WTC11 (cell line): ENCODE measurements at regions not wholly inside any gene's neighbourhood (a gene's known extent, or its start where the extent isn't known, plus 50 kb on each side); places are given as distances from the start of the nearest gene placed in this dataset.

Source experiments
- ATF2 ChIP-seq: sonication (generic); formaldehyde crosslinking; IDR thresholded peaks from 2 replicates; pipeline ENCODE4 v1.8.1; 2022; ENCODE audit warnings: low read depth, missing genetic modification reagents, borderline replicate concordance
- CBFB ChIP-seq: sonication (generic); formaldehyde crosslinking; IDR thresholded peaks from 2 replicates; pipeline ENCODE4 v1.8.1; 2022; ENCODE audit warnings: mild to moderate bottlenecking, low read depth, missing genetic modification reagents
- CREM ChIP-seq: sonication (generic); formaldehyde crosslinking; IDR thresholded peaks from 2 replicates; pipeline ENCODE4 v1.8.1; 2022; ENCODE audit warnings: mild to moderate bottlenecking, missing genetic modification reagents, moderate library complexity
- CTCF ChIP-seq: fragments of 200-600 bp; IDR thresholded peaks from 2 replicates; pipeline ENCODE4 v1.8.0; 2022; ENCODE audit warnings: antibody characterized with exemption
- MAX ChIP-seq: sonication (generic); formaldehyde crosslinking; IDR thresholded peaks from 2 replicates; pipeline ENCODE4 v1.8.0; 2022; ENCODE audit warnings: mild to moderate bottlenecking, missing genetic modification reagents

DNA sequence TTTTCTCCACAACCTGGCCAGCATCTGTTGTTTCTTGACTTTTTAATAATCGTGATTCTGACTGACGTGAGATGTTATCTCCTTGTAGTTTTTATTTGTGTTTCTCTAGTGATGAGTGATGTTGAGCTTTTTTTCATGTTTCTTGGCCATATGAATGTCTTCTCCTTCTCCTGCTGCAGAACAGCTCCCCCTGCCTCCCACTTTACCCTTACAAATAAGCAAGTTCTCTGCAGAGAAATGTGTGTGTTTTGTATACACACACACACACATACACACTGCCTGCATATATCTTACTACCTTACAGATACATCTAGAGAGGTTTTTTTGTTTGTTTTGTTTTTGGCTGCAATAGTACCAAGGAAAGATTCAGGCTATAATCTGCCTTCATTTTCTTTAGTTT lies 88.7 kb upstream of the PHF24 start:
- TF ChIP-seq MAX (CRISPR knock-in tag) (no peak), CTCF (no peak), CREM (CRISPR knock-in tag) (no peak), ATF2 (CRISPR knock-in tag) (no peak), CBFB (CRISPR knock-in tag) (no peak)
